Keratinocyte (primary cell): ENCODE measurements at regions not wholly inside any gene's neighbourhood (a gene's known extent, or its start where the extent isn't known, plus 50 kb on each side); places are given as distances from the start of the nearest gene placed in this dataset.

Experiments used
- DNase-seq: peaks from one replicate; pipeline ENCODE4 v3.0.0-alpha.2; 2011; ENCODE audit warnings: low read depth, missing footprints, low spot score
- FAIRE-seq: peaks from 2 replicates; lab custom pipeline; 2011; peaks lifted over from hg19 to GRCh38; lab: Jason Lieb, UNC
- H2AFZ ChIP-seq: 2 replicates; pipeline ENCODE4 v1.6.0; 2012; ENCODE audit warnings: low read length, control low read depth, inconsistent platforms; ENCODE audit not compliant: control insufficient read depth
- H3K27ac ChIP-seq: 2 replicates; pipeline ENCODE4 v1.5.1; 2011; ENCODE audit warnings: low read length; ENCODE audit not compliant: control insufficient read depth, insufficient read depth
- H3K27me3 ChIP-seq: 3 replicates; pipeline ENCODE4 v1.6.0; 2011; ENCODE audit warnings: low read length; ENCODE audit not compliant: control insufficient read depth, insufficient read depth; ENCODE audit errors: extremely low read depth
- H3K36me3 ChIP-seq, 2 experiments: 2 replicates in 1 of 2; 3 replicates in 1 of 2; pipeline ENCODE4 v1.5.1; 2011; ENCODE audit warnings: low read length in 2 of 2, mild to moderate bottlenecking in 1 of 2; ENCODE audit not compliant: control insufficient read depth in 2 of 2, insufficient read depth in 2 of 2; ENCODE audit errors: extremely low read depth in 1 of 2
- H3K4me1 ChIP-seq: 3 replicates; pipeline ENCODE4 v1.5.1; 2011; ENCODE audit warnings: low read length; ENCODE audit not compliant: control insufficient read depth, insufficient read depth; ENCODE audit errors: extremely low read depth
- H3K4me2 ChIP-seq: 3 replicates; pipeline ENCODE4 v1.6.0; 2011; ENCODE audit warnings: low read depth, low read length; ENCODE audit not compliant: control insufficient read depth, insufficient read depth; ENCODE audit errors: extremely low read depth
- H3K4me3 ChIP-seq, 3 experiments: fragments of 200-600 bp in 1 of 3; sonication (generic) in 1 of 3; 2 replicates in 2 of 3; 3 replicates in 1 of 3; pipeline ENCODE4 v1.5.1; 2011 to 2016; ENCODE audit warnings: low read length in 3 of 3, mild to moderate bottlenecking in 3 of 3, control low read depth in 2 of 3, inconsistent platforms in 1 of 3, low read depth in 1 of 3, mixed read lengths in 1 of 3, mixed run types in 1 of 3, moderate library complexity in 1 of 3; ENCODE audit not compliant: control insufficient read depth in 2 of 3, insufficient read depth in 2 of 3; ENCODE audit errors: extremely low read depth in 1 of 3
- H3K79me2 ChIP-seq: 2 replicates; pipeline ENCODE4 v1.6.0; 2012; ENCODE audit warnings: low read length; ENCODE audit not compliant: control insufficient read depth, insufficient read depth
- H3K9ac ChIP-seq: 3 replicates; pipeline ENCODE4 v1.6.0; 2011; ENCODE audit warnings: low read length; ENCODE audit not compliant: control insufficient read depth, insufficient read depth; ENCODE audit errors: extremely low read depth
- H3K9me1 ChIP-seq: 3 replicates; pipeline ENCODE4 v1.6.0; 2011; ENCODE audit warnings: low read length; ENCODE audit not compliant: control insufficient read depth, insufficient read depth; ENCODE audit errors: extremely low read depth
- H3K9me3 ChIP-seq: 2 replicates; pipeline ENCODE4 v1.5.1; 2012; ENCODE audit warnings: low read depth, low read length; ENCODE audit not compliant: control insufficient read depth
- H4K20me1 ChIP-seq: 3 replicates; pipeline ENCODE4 v1.6.0; 2011; ENCODE audit warnings: low read length; ENCODE audit not compliant: control insufficient read depth, insufficient read depth; ENCODE audit errors: extremely low read depth
- CTCF ChIP-seq, 3 experiments: IDR thresholded peaks in 1 of 3; conservative IDR thresholded peaks in 1 of 3; optimal IDR thresholded peaks in 1 of 3; 2 replicates in 2 of 3; 3 replicates in 1 of 3; pipeline versions ENCODE3 to v1.5.1; 2011; ENCODE audit warnings: low read length in 3 of 3, mild to moderate bottlenecking in 3 of 3, moderate library complexity in 2 of 3, control low read depth in 1 of 3, inconsistent platforms in 1 of 3; ENCODE audit not compliant: insufficient read depth in 2 of 3; ENCODE audit errors: extremely low read depth in 1 of 3
- EZH2 ChIP-seq: IDR thresholded peaks from one replicate; pipeline ENCODE4 v1.6.1; 2012; ENCODE audit warnings: inconsistent platforms, mild to moderate bottlenecking, low read length, moderate library complexity
- dilution Hi-C: fragments of 300-500 bp; cut with MboI; formaldehyde crosslinking; loops from one replicate; pipeline ENCODE4 v1.7.0; 2020; ENCODE audit warnings: low sequenced_read_pairs; ENCODE audit not compliant: extremely low pct_ligation_motif_present

DNA sequence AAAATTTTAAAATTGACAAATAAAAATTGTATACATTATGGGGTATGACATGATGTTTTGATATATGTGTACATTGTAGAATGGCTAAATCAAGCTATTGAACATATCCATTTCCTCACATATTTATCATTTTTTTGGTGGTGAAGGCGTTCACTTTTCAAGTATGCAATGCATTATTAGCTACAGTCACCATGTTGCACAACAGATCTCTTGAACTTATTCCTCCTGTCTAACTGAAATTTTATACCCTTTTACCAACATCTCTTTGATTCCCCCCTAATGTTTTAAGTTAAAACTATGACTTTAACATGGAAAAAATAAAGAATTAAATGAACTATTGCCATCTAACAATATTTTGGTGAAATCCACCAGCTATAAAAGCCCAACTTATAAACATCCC is 65.2 kb upstream of the UST start:
- H3K4me2 ChIP-seq = no peak overlapping the region
- no peaks in the 10 kb centered on the region for H3K27me3 ChIP-seq
- no peaks in the 10 kb centered on the region for H3K36me3 ChIP-seq
- TF ChIP-seq CTCF (optimal IDR thresholded peaks at IDR 0.05 in 1 of 3, IDR thresholded peaks at IDR 0.05 in 1 of 3, conservative IDR thresholded peaks at IDR 0.05 in 1 of 3; ENCODE audit: extremely low read depth in 1 of 3, insufficient read depth in 2 of 3, low read length in 3 of 3) (no peak), EZH2 (no peak)
- H3K9me1 ChIP-seq = no peaks in the 10 kb centered on the region
- dilution Hi-C loops = no loop called here
- H3K4me1 ChIP-seq = no peaks in the 10 kb centered on the region
- H3K9me3 ChIP-seq = no peaks in the 10 kb centered on the region
- no peaks in the 10 kb centered on the region for H4K20me1 ChIP-seq
- no peaks in the 10 kb centered on the region for H3K79me2 ChIP-seq
- H2AFZ ChIP-seq = no peak overlapping the region
- DNase-seq = no peak
- H3K4me3 ChIP-seq = no peak overlapping the region
- no peak overlapping the region for H3K27ac ChIP-seq
- FAIRE-seq = no peak
- H3K9ac ChIP-seq = no peak overlapping the region

DNA sequence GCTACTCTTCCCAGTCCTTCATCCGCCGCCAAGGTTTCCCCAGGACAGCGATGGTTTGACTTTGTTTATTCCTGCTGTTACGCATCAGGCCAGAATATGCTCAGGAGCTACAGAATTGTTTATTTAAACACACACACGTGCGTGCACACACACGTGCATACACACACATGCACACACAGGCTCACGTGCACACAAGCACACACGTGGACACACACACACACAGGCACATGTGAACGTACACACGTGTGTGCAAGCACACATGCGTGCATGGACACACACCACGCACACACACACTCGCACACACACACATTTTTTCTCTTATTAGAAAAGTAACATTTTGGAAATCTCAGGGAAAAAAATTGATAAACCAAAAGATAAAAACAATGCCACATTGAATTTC is 64.6 kb upstream of the UST start:
- no peak for TF ChIP-seq EZH2
- H3K4me1 ChIP-seq = no peaks in the 10 kb centered on the region
- no peaks in the 10 kb centered on the region for H4K20me1 ChIP-seq
- H3K27ac ChIP-seq = no peak overlapping the region
- no peaks in the 10 kb centered on the region for H3K9me3 ChIP-seq
- no peaks in the 10 kb centered on the region for H3K27me3 ChIP-seq
- H3K9ac ChIP-seq = no peak overlapping the region
- no peak for DNase-seq
- H3K36me3 ChIP-seq = no peaks in the 10 kb centered on the region
- no peak overlapping the region for H3K4me2 ChIP-seq
- no peaks in the 10 kb centered on the region for H3K9me1 ChIP-seq
- H3K79me2 ChIP-seq = no peaks in the 10 kb centered on the region
- no peak for FAIRE-seq
- no peak overlapping the region for H2AFZ ChIP-seq
- dilution Hi-C loops = no loop called here
- no peak overlapping the region for H3K4me3 ChIP-seq

- Histone ChIP-seq H3K79me2 (no peaks in the 10 kb centered on the region), H3K9me3 (no peaks in the 10 kb centered on the region), H3K27ac (no peak overlapping the region), H3K9ac (no peak overlapping the region), H3K4me3 (no peak overlapping the region), H3K4me2 (no peak overlapping the region), H3K4me1 (no peaks in the 10 kb centered on the region), H3K9me1 (no peaks in the 10 kb centered on the region), H2AFZ (no peak overlapping the region), H4K20me1 (no peaks in the 10 kb centered on the region), H3K36me3 (no peaks in the 10 kb centered on the region), H3K27me3 (peaks cover 5% of the 10 kb centered on the region)
- dilution Hi-C loops = no loop called here
- TF ChIP-seq CTCF (optimal IDR thresholded peaks at IDR 0.05 in 1 of 3, IDR thresholded peaks at IDR 0.05 in 1 of 3, conservative IDR thresholded peaks at IDR 0.05 in 1 of 3; ENCODE audit: extremely low read depth in 1 of 3, insufficient read depth in 2 of 3, low read length in 3 of 3) (no peak), EZH2 (no peak)
- no peak for DNase-seq
- no peak for FAIRE-seq
Measured at GRCh38 chr6:148682990-148683389, 63.8 kb upstream of the UST start.
